GM18873 (cell line): ENCODE measurements at regions not wholly inside any gene's neighbourhood (a gene's known extent, or its start where the extent isn't known, plus 50 kb on each side); places are given as distances from the start of the nearest gene placed in this dataset.

Source experiments
- ATAC-seq: cut with Tn5 transposase; IDR thresholded peaks from one replicate; pipeline ENCODE4 v1.9.1; 2021; ENCODE audit warnings: mild to moderate bottlenecking, moderate library complexity, moderate number of reproducible peaks; ENCODE audit not compliant: unreplicated experiment, low FRiP score

- no peak for ATAC-seq
These were observed 61.2 kb upstream of the CBLN2 start for GRCh38 chr18:72605376-72605775.

GRCh38 chr18:72601944-72602343 is 57.8 kb upstream of the CBLN2 start:
- ATAC-seq = no peak

- ATAC-seq = no peak
These were observed 57.3 kb upstream of the CBLN2 start for GRCh38 chr18:72601481-72601880.
